Activated CD4-positive, alpha-beta memory T cell treated with anti-CD3 and anti-CD28 coated beads for 36 hours (primary cell): ENCODE measurements at regions not wholly inside any gene's neighbourhood (a gene's known extent, or its start where the extent isn't known, plus 50 kb on each side); places are given as distances from the start of the nearest gene placed in this dataset.

Experiments
- CTCF ChIA-PET: fragments of 350-600 bp; sonication (Branson Sonifier 250); formaldehyde crosslinking; loops from one replicate; lab custom pipeline; 2021; ENCODE audit warnings: antibody characterized with exemption, inconsistent platforms; lab: Charles Lee
- POLR2A ChIA-PET: fragments of 350-600 bp; sonication (Branson Sonifier 250); formaldehyde crosslinking; loops from one replicate; lab custom pipeline; 2021; ENCODE audit warnings: antibody characterized with exemption; lab: Charles Lee
- DNase-seq: peaks from one replicate; pipeline ENCODE4 v3.0.0-alpha.2; 2020
- H3K27ac Mint-ChIP-seq: one replicate; pipeline ENCODE4 v1.8.0; 2021; ENCODE audit warnings: mixed read lengths
- H3K27me3 Mint-ChIP-seq: one replicate; pipeline ENCODE4 v1.8.0; 2021; ENCODE audit warnings: mixed read lengths
- H3K36me3 Mint-ChIP-seq: one replicate; pipeline ENCODE4 v1.8.0; 2021; ENCODE audit warnings: mixed read lengths
- H3K4me1 Mint-ChIP-seq: one replicate; pipeline ENCODE4 v1.8.0; 2021; ENCODE audit warnings: low read depth, mixed read lengths
- H3K4me3 Mint-ChIP-seq: one replicate; pipeline ENCODE4 v1.8.0; 2021; ENCODE audit warnings: mild to moderate bottlenecking, mixed read lengths
- H3K9me3 Mint-ChIP-seq: one replicate; pipeline ENCODE4 v1.8.0; 2021; ENCODE audit warnings: mixed read lengths
- intact Hi-C: fragments of 100-400 bp; cut with micrococcal nuclease; formaldehyde crosslinking; loops from one replicate; pipeline ENCODE4 v1.15.1; 2023

DNA sequence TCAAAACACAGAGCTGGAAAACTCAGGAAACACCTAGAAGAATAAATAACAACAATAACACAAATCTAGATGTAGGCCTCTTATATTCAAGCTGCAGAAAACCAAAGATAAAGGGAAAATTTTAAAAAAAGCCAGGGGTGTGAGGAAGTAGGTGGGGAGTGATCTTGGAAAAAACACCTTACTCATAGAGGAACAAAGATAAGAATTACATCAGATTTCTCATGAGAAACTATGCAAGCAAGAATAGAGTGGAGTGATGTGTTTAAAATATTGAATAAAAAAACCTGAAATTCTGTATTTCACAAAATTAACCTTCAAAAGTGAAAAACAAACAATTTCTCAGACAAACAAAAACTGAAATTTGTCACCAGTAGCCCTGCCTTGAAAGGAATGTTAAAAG lies 265.5 kb upstream of the RGS18 start:
- POLR2A ChIA-PET = no interaction called here

DNA sequence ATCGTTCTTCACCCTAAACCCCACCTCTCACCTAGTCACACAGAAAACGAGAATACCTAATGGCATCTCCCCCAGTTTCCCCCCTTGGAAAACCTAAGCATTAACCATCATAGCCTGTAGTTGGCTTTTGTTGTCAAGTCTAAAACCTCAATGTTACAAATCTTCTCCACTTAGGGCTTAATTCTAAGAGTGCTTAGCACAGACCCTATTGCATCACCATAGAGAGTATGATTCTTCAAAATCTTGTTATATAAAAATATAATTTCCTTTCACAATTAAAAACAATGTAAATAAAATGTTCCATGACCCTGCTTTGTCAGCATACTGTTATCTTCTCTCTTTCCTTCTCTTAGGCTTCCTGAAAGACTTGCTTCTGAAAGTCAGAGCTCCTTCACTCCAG lies 263.2 kb upstream of the RGS18 start:
- H3K4me3 Mint-ChIP-seq = no peak overlapping the region
- ChIA-PET CTCF (no interaction called here), POLR2A (no interaction called here)
- no peaks in the 10 kb centered on the region for H3K27me3 Mint-ChIP-seq
- H3K4me1 Mint-ChIP-seq = no peaks in the 10 kb centered on the region
- H3K27ac Mint-ChIP-seq = no peak overlapping the region
- no peaks in the 10 kb centered on the region for H3K9me3 Mint-ChIP-seq
- intact Hi-C loops = no loop called here
- H3K36me3 Mint-ChIP-seq = no peaks in the 10 kb centered on the region
- DNase-seq = no peak

More for the DNA sequence above, 265.5 kb upstream of the RGS18 start:
- Mint-ChIP-seq H3K27ac (no peak overlapping the region), H3K27me3 (no peaks in the 10 kb centered on the region), H3K36me3 (no peaks in the 10 kb centered on the region), H3K4me1 (no peaks in the 10 kb centered on the region), H3K4me3 (no peak overlapping the region), H3K9me3 (no peaks in the 10 kb centered on the region)
- no peak for DNase-seq
- intact Hi-C loops = no loop called here
- CTCF ChIA-PET = no interaction called here

DNA sequence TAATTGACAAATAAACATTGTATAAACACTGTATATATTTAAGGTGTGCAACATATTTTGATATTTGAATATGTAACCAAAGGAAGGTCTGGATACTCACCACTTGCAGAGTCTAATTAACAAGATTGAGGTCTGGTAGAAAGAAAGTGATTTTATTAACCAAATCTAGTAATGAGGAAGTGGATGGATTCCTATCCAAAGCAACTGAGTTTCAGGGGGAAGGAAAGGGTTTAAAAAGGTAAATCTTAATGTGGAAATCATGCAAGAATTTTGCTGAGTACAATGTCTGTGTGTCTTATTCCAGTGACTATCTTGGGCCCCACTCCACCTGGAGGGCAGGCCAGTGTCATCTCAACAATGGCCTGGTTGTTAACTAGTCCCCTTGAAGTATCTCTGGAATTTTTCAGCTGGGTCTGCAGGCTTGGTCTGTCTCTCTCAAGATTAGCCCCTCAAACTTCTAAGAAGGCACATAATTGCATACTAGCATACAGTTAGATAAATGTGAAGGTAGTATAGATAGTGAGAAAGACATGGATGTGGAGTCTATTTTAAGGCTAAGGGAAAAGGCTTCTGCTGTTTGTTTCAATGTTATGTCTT lies 262.7 kb upstream of the RGS18 start:
- Mint-ChIP-seq H3K4me3 (no peak overlapping the region), H3K27ac (no peak overlapping the region)

DNA sequence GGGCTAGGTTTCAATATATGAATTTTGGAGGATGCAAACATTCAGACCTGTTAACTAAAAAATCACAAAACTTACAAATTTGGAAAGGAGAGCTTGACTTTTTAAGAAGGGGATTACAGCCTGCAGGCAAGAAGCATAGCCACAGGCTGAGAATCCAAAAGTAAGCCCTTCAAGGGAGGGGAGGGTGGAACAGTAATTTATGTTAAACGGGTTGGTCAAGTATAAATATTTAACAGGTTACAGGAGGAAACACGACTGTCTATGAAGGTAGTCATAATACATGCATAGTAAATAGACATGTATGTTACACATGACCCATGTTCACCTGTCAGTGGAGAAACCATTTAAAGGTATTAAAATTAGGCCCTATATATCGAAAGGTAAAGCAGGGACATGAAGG lies 261.1 kb upstream of the RGS18 start:
- intact Hi-C loops = no loop called here
- Mint-ChIP-seq H3K4me3 (no peak overlapping the region), H3K36me3 (no peaks in the 10 kb centered on the region), H3K4me1 (no peaks in the 10 kb centered on the region), H3K9me3 (no peaks in the 10 kb centered on the region), H3K27ac (no peak overlapping the region), H3K27me3 (no peaks in the 10 kb centered on the region)
- DNase-seq = no peak
- POLR2A ChIA-PET = no interaction called here
- CTCF ChIA-PET = no interaction called here

More for the DNA sequence above, 262.7 kb upstream of the RGS18 start:
- no peak for DNase-seq
- ChIA-PET CTCF (no interaction called here), POLR2A (no interaction called here)
- no peaks in the 10 kb centered on the region for H3K4me1 Mint-ChIP-seq
- intact Hi-C loops = no loop called here
- no peaks in the 10 kb centered on the region for H3K27me3 Mint-ChIP-seq
- no peaks in the 10 kb centered on the region for H3K36me3 Mint-ChIP-seq
- no peaks in the 10 kb centered on the region for H3K9me3 Mint-ChIP-seq

DNA sequence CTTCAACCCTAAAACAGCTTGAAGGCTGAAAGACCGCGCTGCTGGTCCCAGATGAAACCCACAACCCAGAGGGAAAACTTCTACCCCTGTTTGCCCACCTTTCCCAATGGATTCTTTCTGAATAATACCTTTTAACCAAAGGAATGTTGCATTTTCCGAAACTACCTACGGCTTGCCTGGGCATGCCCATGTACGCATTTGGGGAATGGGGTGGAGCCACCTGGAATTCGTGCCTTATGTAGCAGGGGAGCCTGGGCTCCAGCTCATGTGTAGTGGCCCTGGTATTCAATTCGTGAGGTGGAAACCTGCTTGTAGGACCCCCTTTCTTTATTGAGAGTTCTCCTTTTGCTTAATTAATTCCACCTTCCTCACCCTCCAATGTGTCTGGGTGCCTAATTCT lies 256.6 kb upstream of the RGS18 start:
- no peak overlapping the region for H3K27ac Mint-ChIP-seq
- no peaks in the 10 kb centered on the region for H3K4me1 Mint-ChIP-seq

GRCh38 chr1:191904991-191905390 lies 253.3 kb upstream of the RGS18 start:
- no peak overlapping the region for H3K4me3 Mint-ChIP-seq
- no peak overlapping the region for H3K27ac Mint-ChIP-seq
- POLR2A ChIA-PET = no interaction called here
- CTCF ChIA-PET = no interaction called here
- H3K9me3 Mint-ChIP-seq = no peaks in the 10 kb centered on the region
- no peaks in the 10 kb centered on the region for H3K36me3 Mint-ChIP-seq
- H3K27me3 Mint-ChIP-seq = no peaks in the 10 kb centered on the region
- no peaks in the 10 kb centered on the region for H3K4me1 Mint-ChIP-seq
- intact Hi-C loops = no loop called here
- DNase-seq = no peak

More for the DNA sequence above, 256.6 kb upstream of the RGS18 start:
- POLR2A ChIA-PET = no interaction called here
- DNase-seq = no peak
- CTCF ChIA-PET = no interaction called here
- H3K27me3 Mint-ChIP-seq = no peaks in the 10 kb centered on the region
- intact Hi-C loops = no loop called here
- no peaks in the 10 kb centered on the region for H3K9me3 Mint-ChIP-seq
- no peaks in the 10 kb centered on the region for H3K36me3 Mint-ChIP-seq
- H3K4me3 Mint-ChIP-seq = no peak overlapping the region

DNA sequence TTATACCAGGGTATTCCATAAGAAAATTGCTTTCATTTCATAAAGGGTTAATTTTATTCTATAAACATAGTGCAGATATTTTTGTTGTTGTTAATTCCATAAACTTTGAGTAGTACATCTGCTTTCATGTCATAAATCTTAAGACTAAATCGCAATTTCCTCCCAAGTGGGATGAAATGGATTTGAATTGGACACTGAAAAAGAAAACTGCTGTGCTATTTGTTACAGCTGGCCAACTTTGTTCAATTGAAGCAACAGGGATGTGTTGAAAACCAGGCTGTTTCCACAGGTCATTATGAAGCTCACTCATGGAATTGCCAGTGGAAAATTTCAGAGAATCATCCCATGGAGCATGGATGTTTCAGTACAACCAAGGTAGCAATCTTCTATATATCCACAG lies 252.5 kb upstream of the RGS18 start:
- no peak for DNase-seq
- no peaks in the 10 kb centered on the region for H3K27me3 Mint-ChIP-seq
- no peaks in the 10 kb centered on the region for H3K9me3 Mint-ChIP-seq
- no peak overlapping the region for H3K4me3 Mint-ChIP-seq
- CTCF ChIA-PET = no interaction called here
- intact Hi-C loops = no loop called here
- POLR2A ChIA-PET = no interaction called here
- no peak overlapping the region for H3K27ac Mint-ChIP-seq
- no peaks in the 10 kb centered on the region for H3K36me3 Mint-ChIP-seq
- H3K4me1 Mint-ChIP-seq = no peaks in the 10 kb centered on the region

DNA sequence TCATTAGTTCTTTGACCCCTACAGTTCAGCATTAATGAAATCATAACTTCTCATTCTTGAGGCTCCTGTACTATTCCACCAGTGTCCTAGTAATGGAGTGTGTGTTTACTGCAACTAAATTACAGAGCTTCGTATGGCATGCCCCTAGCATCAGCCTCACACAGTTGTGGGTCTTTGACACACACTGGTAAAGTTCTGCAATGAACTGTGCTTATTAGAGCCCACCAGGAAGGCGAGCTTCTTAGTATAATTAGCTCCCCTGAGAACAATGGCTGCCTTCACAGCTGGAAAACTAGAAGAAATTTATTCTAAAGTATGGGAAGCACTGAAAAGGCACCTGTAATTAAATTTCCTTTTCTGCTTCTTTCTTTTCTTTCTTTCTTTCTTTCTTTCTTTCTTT lies 251.1 kb upstream of the RGS18 start:
- Mint-ChIP-seq H3K27ac (no peak overlapping the region), H3K4me3 (no peak overlapping the region), H3K9me3 (no peaks in the 10 kb centered on the region), H3K4me1 (no peaks in the 10 kb centered on the region), H3K27me3 (no peaks in the 10 kb centered on the region), H3K36me3 (no peaks in the 10 kb centered on the region)
- no peak for DNase-seq
- intact Hi-C loops = no loop called here
- POLR2A ChIA-PET = no interaction called here
- CTCF ChIA-PET = no interaction called here

- no peak for DNase-seq
- ChIA-PET POLR2A (no interaction called here), CTCF (no interaction called here)
- no peak overlapping the region for H3K4me3 Mint-ChIP-seq
- no peak overlapping the region for H3K27ac Mint-ChIP-seq
- no peaks in the 10 kb centered on the region for H3K27me3 Mint-ChIP-seq
- no peaks in the 10 kb centered on the region for H3K36me3 Mint-ChIP-seq
- H3K4me1 Mint-ChIP-seq = no peaks in the 10 kb centered on the region
- no peaks in the 10 kb centered on the region for H3K9me3 Mint-ChIP-seq
- intact Hi-C loops = no loop called here
Observed at GRCh38 chr1:191910245-191910644, 248.0 kb upstream of the RGS18 start.

GRCh38 chr1:191912517-191912916 lies 245.7 kb upstream of the RGS18 start:
- Mint-ChIP-seq H3K4me1 (no peaks in the 10 kb centered on the region), H3K27me3 (no peaks in the 10 kb centered on the region), H3K4me3 (no peak overlapping the region), H3K9me3 (no peaks in the 10 kb centered on the region), H3K36me3 (no peaks in the 10 kb centered on the region), H3K27ac (no peak overlapping the region)
- DNase-seq = no peak
- ChIA-PET CTCF (no interaction called here), POLR2A (no interaction called here)
- intact Hi-C loops = no loop called here

GRCh38 chr1:191913260-191913977 lies 244.8 kb upstream of the RGS18 start:
- CTCF ChIA-PET = no interaction called here

DNA sequence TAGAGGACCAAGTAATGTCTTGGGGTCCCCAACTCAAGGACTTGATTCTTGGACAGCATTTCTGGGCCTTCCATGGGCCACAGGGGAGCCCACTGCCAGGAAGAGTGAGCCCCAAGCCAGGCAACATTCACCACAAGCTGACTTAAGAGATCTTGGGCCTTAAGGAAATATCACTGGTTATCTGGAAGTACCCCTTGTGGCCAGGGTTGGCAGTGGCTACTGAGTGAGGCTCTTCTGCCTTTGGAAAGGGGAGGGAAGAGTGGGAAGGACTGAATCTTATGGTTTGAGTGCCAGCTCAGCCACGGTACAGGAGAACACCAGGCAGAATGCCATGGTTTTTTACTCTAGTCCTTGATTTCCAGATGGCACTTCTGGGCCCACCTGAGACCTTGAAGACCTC lies 228.9 kb upstream of the RGS18 start:
- H3K9me3 Mint-ChIP-seq = peaks cover 13% of the 10 kb centered on the region
- intact Hi-C loops = no loop called here
- no peaks in the 10 kb centered on the region for H3K4me1 Mint-ChIP-seq
- ChIA-PET POLR2A (no interaction called here), CTCF (no interaction called here)
- no peak overlapping the region for H3K27ac Mint-ChIP-seq
- no peaks in the 10 kb centered on the region for H3K27me3 Mint-ChIP-seq
- H3K36me3 Mint-ChIP-seq = no peaks in the 10 kb centered on the region
- H3K4me3 Mint-ChIP-seq = no peak overlapping the region
- no peak for DNase-seq

More at GRCh38 chr1:191913260-191913977, 244.8 kb upstream of the RGS18 start:
- H3K27ac Mint-ChIP-seq = no peak overlapping the region
- H3K4me1 Mint-ChIP-seq = no peaks in the 10 kb centered on the region
- H3K4me3 Mint-ChIP-seq = no peak overlapping the region
- H3K9me3 Mint-ChIP-seq = no peaks in the 10 kb centered on the region
- H3K36me3 Mint-ChIP-seq = no peaks in the 10 kb centered on the region
- intact Hi-C loops = no loop called here
- POLR2A ChIA-PET = no interaction called here
- no peaks in the 10 kb centered on the region for H3K27me3 Mint-ChIP-seq
- DNase-seq = no peak

DNA sequence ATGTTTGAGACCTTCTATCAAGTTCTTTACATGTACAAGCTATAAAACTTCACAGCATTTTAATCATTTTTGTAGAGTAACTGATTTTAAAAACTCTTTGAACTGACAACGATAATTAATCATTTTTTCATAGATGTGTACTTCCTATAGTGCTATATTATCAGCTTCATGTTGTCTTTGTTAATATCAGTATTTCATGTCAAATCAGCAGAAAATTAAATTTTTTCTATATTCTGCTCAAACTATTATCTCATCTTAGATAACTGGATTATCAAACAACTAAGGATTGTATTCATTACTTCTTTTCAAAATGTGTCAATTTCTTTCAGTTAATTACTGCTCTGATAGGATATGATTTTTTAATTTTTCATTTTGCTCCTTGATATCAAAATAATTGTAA lies 214.6 kb upstream of the RGS18 start:
- ChIA-PET CTCF (no interaction called here), POLR2A (no interaction called here)
- no peaks in the 10 kb centered on the region for H3K27me3 Mint-ChIP-seq
- no peaks in the 10 kb centered on the region for H3K36me3 Mint-ChIP-seq
- H3K4me3 Mint-ChIP-seq = no peak overlapping the region
- H3K9me3 Mint-ChIP-seq = peaks cover 11% of the 10 kb centered on the region
- intact Hi-C loops = no loop called here
- H3K4me1 Mint-ChIP-seq = no peaks in the 10 kb centered on the region
- DNase-seq = no peak
- no peak overlapping the region for H3K27ac Mint-ChIP-seq
